ENCODE measurements at regions not wholly inside any gene's neighbourhood (a gene's known extent, or its start where the extent isn't known, plus 50 kb on each side); places are given as distances from the start of the nearest gene placed in this dataset.

GRCh38 chr12:72790273-72790672, 518.1 kb downstream of the TRHDE start:
- no peak for TF ChIP-seq POLR2A (IDR thresholded peaks at IDR 0.05)
- TF ChIP-seq CTCF (IDR thresholded peaks at IDR 0.05 in 8 of 11, conservative IDR thresholded peaks at IDR 0.05 in 3 of 11) = no peak
- no peak for TF ChIP-seq POLR2AphosphoS5 (IDR thresholded peaks at IDR 0.05)

Data from spleen (tissue), 7 donors.